ENCODE measurements at regions not wholly inside any gene's neighbourhood (a gene's known extent, or its start where the extent isn't known, plus 50 kb on each side); places are given as distances from the start of the nearest gene placed in this dataset.

GRCh38 chr11:121800240-121800639, 315.8 kb downstream of the BLID start:
- TF ChIP-seq EZH2 (IDR thresholded peaks at IDR 0.05) (no peak), POLR2AphosphoS5 (IDR thresholded peaks at IDR 0.05; ENCODE audit: borderline replicate concordance, low read depth, low read length) (no peak), FOXP2 (optimal IDR thresholded peaks at IDR 0.05; ENCODE audit: control extremely low read depth, extremely low read length, insufficient read depth) (no peak)

Data from SK-N-MC (cell line).